Heart left ventricle (tissue), 16 donors: ENCODE measurements at regions not wholly inside any gene's neighbourhood (a gene's known extent, or its start where the extent isn't known, plus 50 kb on each side); places are given as distances from the start of the nearest gene placed in this dataset.

Experiments
- ATAC-seq, 4 donors: fragments of 200-7000 bp; cut with Tn5 transposase; one replicate each; pipeline ENCODE4 v1.9.1; 2020 to 2022; ENCODE audit warnings: moderate library complexity in 4 of 4, mild to moderate bottlenecking in 3 of 4, moderate number of reproducible peaks in 1 of 4
- DNase-seq, 5 donors: peaks; one replicate each; pipeline ENCODE4 v3.0.0-alpha.2; 2020
- H3K27ac ChIP-seq, 12 donors: fragments of 200-600 bp; sonication (generic) in 4 of 12; one replicate each; pipeline versions ENCODE4 v1.5.0 to v1.8.0; 2016 to 2022; ENCODE audit warnings: mild to moderate bottlenecking in 2 of 12
- H3K27me3 ChIP-seq, 9 donors: fragments of 200-600 bp; sonication (generic) in 2 of 9; one replicate each; pipeline versions ENCODE4 v1.5.1 to v1.8.0; 2016 to 2022; ENCODE audit warnings: mild to moderate bottlenecking in 3 of 9
- H3K36me3 ChIP-seq, 9 donors: fragments of 200-600 bp; sonication (generic) in 2 of 9; one replicate each; pipeline versions ENCODE4 v1.5.0 to v1.8.0; 2018 to 2022; ENCODE audit warnings: mild to moderate bottlenecking in 2 of 9
- H3K4me1 ChIP-seq, 12 donors: fragments of 200-600 bp; sonication (generic) in 4 of 12; one replicate each; pipeline versions ENCODE4 v1.5.0 to v1.8.0; 2016 to 2022; ENCODE audit warnings: mild to moderate bottlenecking in 3 of 12
- H3K4me3 ChIP-seq, 12 donors: fragments of 200-600 bp; sonication (generic) in 4 of 12; one replicate each; pipeline versions ENCODE4 v1.5.0 to v1.8.0; 2017 to 2022; ENCODE audit warnings: mild to moderate bottlenecking in 9 of 12, moderate library complexity in 4 of 12
- H3K9me3 ChIP-seq, 12 donors: fragments of 200-600 bp; sonication (generic) in 4 of 12; one replicate each; pipeline versions ENCODE4 v1.5.0 to v1.8.0; 2016 to 2022; ENCODE audit warnings: mild to moderate bottlenecking in 1 of 12
- CTCF ChIP-seq, 12 donors: fragments of 200-600 bp; sonication (generic) in 4 of 12; IDR thresholded peaks; one replicate each; pipeline versions ENCODE4 v1.5.0 to v1.8.0; 2018 to 2022; ENCODE audit warnings: antibody characterized with exemption in 12 of 12, mild to moderate bottlenecking in 5 of 12
- POLR2A ChIP-seq, 2 donors: fragments of 450-650 bp; IDR thresholded peaks; one replicate each; pipeline ENCODE4 v1.6.1; 2017; ENCODE audit warnings: antibody characterized with exemption in 2 of 2, mild to moderate bottlenecking in 2 of 2, moderate library complexity in 2 of 2
- WGBS, 4 donors: extraction: QIAGEN DNeasy Blood & Tissue Kit in 2 of 4; methylation state at CpG; one replicate each; pipeline versions ENCODE4 v1.1.5 to v1.1.7; 2013 to 2018; 5-methylcytosine and 5-hydroxymethylcytosine counted together
- intact Hi-C, 10 donors: fragments of 100-400 bp; cut with DNase I; formaldehyde crosslinking; loops; one replicate each; pipeline versions ENCODE4 v1.11.1 to v1.14.2; 2022
- donor health status: ischemic (EF 13 %, LVEDD 7.1; RV severe dilation, severe dysfunction).
- donor health status: healthy with polysubstance abuse.
- donor health status: DM: no; HTN: yes; CAD: no.
- donor health status: DM: no; HTN: no; CAD: no.
- donor health status: ischemic (EF 25% LVEDD 6.9; RV normal size, moderate dysfunction).
- donor health status: ischemic (EF 25% LVEDD 5.7; RV mildly dilated, moderate dysfunction).
- donor health status: healthy.
- donor health status: DM: yes; HTN: yes; CAD: no.
- donor health status: ischemic (EF 35%, LVEDD 5.7; RV mildly dilated, moderate dysfunction).
- donor health status: nonischemic (EF 11% LVEDD 7.7; RV severe dilation, severe dysfunction).
- donor health status: DM: yes; HTN: yes; CAD: no.
- donor health status: PGD.
- donor health status: ischemic (EF 29% LVEDD 5.4; RV normal size, mild dysfunction).
- donor health status: nonischemic (EF 23%, LVEDD 6.1; RV moderate dilation, normal function).

GRCh38 chr4:31896349-31896748, 1176.2 kb downstream of the PCDH7 start:
- ATAC-seq (no peak), DNase-seq (no peak)
- H3K9me3 ChIP-seq = no peaks in the 10 kb centered on the region
- H3K27me3 ChIP-seq = no peaks in the 10 kb centered on the region
- no peaks in the 10 kb centered on the region for H3K36me3 ChIP-seq
- H3K4me1 ChIP-seq = no peaks in the 10 kb centered on the region
- TF ChIP-seq CTCF (IDR thresholded peaks at IDR 0.05) = no peak
- no peak for TF ChIP-seq POLR2A (IDR thresholded peaks at IDR 0.05)
- H3K4me3 ChIP-seq = no peak overlapping the region
- H3K27ac ChIP-seq = no peak overlapping the region
- intact Hi-C loops = no loop called here

GRCh38 chr4:31905363-31905762, 1185.2 kb downstream of the PCDH7 start:
- no peak overlapping the region for H3K4me3 ChIP-seq
- TF ChIP-seq POLR2A (IDR thresholded peaks at IDR 0.05) = no peak
- no peak for TF ChIP-seq CTCF (IDR thresholded peaks at IDR 0.05)
- DNase-seq (no peak), ATAC-seq (no peak)
- WGBS, 4 donors = 73 to 78% (median 76%) methylated on average over 3 of the region's 3 CpGs
- H3K4me1 ChIP-seq = no peaks in the 10 kb centered on the region
- no peaks in the 10 kb centered on the region for H3K27me3 ChIP-seq
- no peaks in the 10 kb centered on the region for H3K9me3 ChIP-seq
- no peaks in the 10 kb centered on the region for H3K36me3 ChIP-seq
- H3K27ac ChIP-seq = no peak overlapping the region
- intact Hi-C loops = no loop called here

- ATAC-seq (no peak), DNase-seq (no peak)
- Histone ChIP-seq H3K36me3 (no peaks in the 10 kb centered on the region), H3K4me1 (no peaks in the 10 kb centered on the region), H3K9me3 (no peaks in the 10 kb centered on the region), H3K4me3 (no peak overlapping the region), H3K27ac (no peak overlapping the region), H3K27me3 (no peaks in the 10 kb centered on the region)
- 43 to 53% (median 48%) methylated on average over 3 of the region's 3 CpGs for WGBS, 4 donors
- TF ChIP-seq POLR2A (IDR thresholded peaks at IDR 0.05) (no peak), CTCF (IDR thresholded peaks at IDR 0.05) (no peak)
- intact Hi-C loops = no loop called here
Measured at GRCh38 chr4:31908261-31908660, 1188.1 kb downstream of the PCDH7 start.

- Histone ChIP-seq H3K4me3 (no peak overlapping the region), H3K27me3 (no peaks in the 10 kb centered on the region), H3K4me1 (no peaks in the 10 kb centered on the region), H3K27ac (no peak overlapping the region), H3K9me3 (peaks cover 0 to 8% (median 0%) of the 10 kb centered on the region in 12 donors), H3K36me3 (no peaks in the 10 kb centered on the region)
- WGBS, 4 donors = 79 to 95% (median 86%) methylated on average over 1 of the region's 1 CpG
- no peak for DNase-seq
- no peak for TF ChIP-seq POLR2A (IDR thresholded peaks at IDR 0.05)
- intact Hi-C loops = no loop called here
- no peak for ATAC-seq
Measured at GRCh38 chr4:31917334-31917733, 1197.2 kb downstream of the PCDH7 start.

- ATAC-seq (no peak), DNase-seq (no peak)
- Histone ChIP-seq H3K36me3 (no peaks in the 10 kb centered on the region), H3K27ac (no peak overlapping the region), H3K4me1 (no peaks in the 10 kb centered on the region), H3K9me3 (peaks cover 0 to 8% (median 0%) of the 10 kb centered on the region in 12 donors), H3K27me3 (no peaks in the 10 kb centered on the region), H3K4me3 (no peak overlapping the region)
- TF ChIP-seq CTCF (IDR thresholded peaks at IDR 0.05) (no peak), POLR2A (IDR thresholded peaks at IDR 0.05) (no peak)
- 42 to 52% (median 48%) methylated on average over 5 of the region's 5 CpGs for WGBS, 4 donors
- intact Hi-C loops = no loop called here
Measured at GRCh38 chr4:31918891-31919290, 1198.7 kb downstream of the PCDH7 start.
